K562 (cell line): ENCODE measurements at regions not wholly inside any gene's neighbourhood (a gene's known extent, or its start where the extent isn't known, plus 50 kb on each side); places are given as distances from the start of the nearest gene placed in this dataset.

Source experiments
- ATAC-seq: fragments of 200-7000 bp; cut with Tn5 transposase; 3 replicates; pipeline ENCODE4 v1.9.1; 2020; ENCODE audit warnings: moderate library complexity
- BruUV-seq: library from RNA; stranded (reverse); fragments of 400-500 nt; replicated peaks from 2 replicates; lab custom pipeline; 2021; lab: Mats Ljungman, UMichigan
- CTCF ChIA-PET: fragments of 300-600 bp; formaldehyde crosslinking; extraction: SDS; loops from one replicate; lab custom pipeline; 2021; ENCODE audit warnings: low intra/inter-chr PET ratio; lab: Yijun Ruan, JAX
- POLR2A ChIA-PET: fragments of 300-600, 350-650 bp; sonication (Branson Sonifier 250); formaldehyde crosslinking; extraction: SDS; loops from one replicate; lab custom pipeline; 2021; ENCODE audit warnings: antibody characterized with exemption, inconsistent platforms; lab: Yijun Ruan, JAX
- DNase-seq, 4 experiments: peaks; one replicate each; pipeline versions ENCODE4 v3.0.0 to v3.0.0-alpha.2; 2011 to 2018; ENCODE audit warnings: low spot score in 3 of 4, mixed read lengths in 3 of 4; ENCODE audit errors: extremely low read depth in 1 of 4
- FAIRE-seq: peaks from 2 replicates; lab custom pipeline; 2011; peaks lifted over from hg19 to GRCh38; lab: Jason Lieb, UNC
- H2AFZ ChIP-seq: 2 replicates; pipeline ENCODE4 v1.6.0; 2011; ENCODE audit warnings: low read depth, low read length, control low read depth, inconsistent platforms
- H3K27ac ChIP-seq: fragments of 200-600 bp; 3 replicates; pipeline ENCODE4 v1.8.0; 2011; ENCODE audit warnings: low read depth, mild to moderate bottlenecking, control low read depth, inconsistent platforms, low read length, moderate library complexity, mixed read lengths; ENCODE audit errors: extremely low read depth
- H3K27me3 ChIP-seq, 2 experiments: fragments of 300-600 bp in 1 of 2; 2 replicates in 1 of 2; 3 replicates in 1 of 2; pipeline versions ENCODE4 v1.6.0 to v1.8.0; 2011; ENCODE audit warnings: inconsistent platforms in 2 of 2, low read length in 2 of 2, mild to moderate bottlenecking in 1 of 2, mixed read lengths in 1 of 2, moderate library complexity in 1 of 2; ENCODE audit not compliant: control insufficient read depth in 2 of 2, insufficient read depth in 2 of 2
- H3K36me3 ChIP-seq: fragments of 300-600 bp; 3 replicates; pipeline ENCODE4 v1.8.0; 2011; ENCODE audit warnings: mild to moderate bottlenecking, low read length, inconsistent platforms; ENCODE audit not compliant: control insufficient read depth, insufficient read depth
- H3K4me1 ChIP-seq, 2 experiments: fragments of 200-600 bp in 1 of 2; replicated peaks in 1 of 2; 2 replicates in 1 of 2; 3 replicates in 1 of 2; pipeline versions ENCODE4 v1.5.1 to v1.8.0; 2011; ENCODE audit warnings: inconsistent platforms in 2 of 2, low read length in 2 of 2, mild to moderate bottlenecking in 1 of 2, mixed read lengths in 1 of 2, moderate library complexity in 1 of 2; ENCODE audit not compliant: control insufficient read depth in 2 of 2, insufficient read depth in 2 of 2
- H3K4me2 ChIP-seq: 2 replicates; pipeline ENCODE4 v1.6.1; 2011; ENCODE audit warnings: low read length, control low read depth, inconsistent platforms, mixed read lengths; ENCODE audit not compliant: insufficient read depth
- H3K4me3 ChIP-seq: fragments of 200-600 bp; sonication (generic), shearing (Covaris generic); 2 replicates; pipeline ENCODE4 v1.5.1; 2016; ENCODE audit warnings: control low read depth, inconsistent platforms
- H3K79me2 ChIP-seq: fragments of 200-600 bp; 3 replicates; pipeline ENCODE4 v1.8.0; 2011; ENCODE audit warnings: low read length, inconsistent platforms; ENCODE audit not compliant: control insufficient read depth, insufficient read depth
- H3K9ac ChIP-seq, 2 experiments: 2 replicates each; pipeline versions ENCODE4 v1.6.0 to v1.6.1; 2011; ENCODE audit warnings: low read depth in 2 of 2, low read length in 2 of 2, control low read depth in 1 of 2, inconsistent platforms in 1 of 2, mild to moderate bottlenecking in 1 of 2, mixed read lengths in 1 of 2; ENCODE audit not compliant: insufficient read depth in 1 of 2
- H3K9me1 ChIP-seq: one replicate; pipeline ENCODE4 v1.6.0; 2011; ENCODE audit warnings: inconsistent platforms, mild to moderate bottlenecking, low read length, moderate library complexity; ENCODE audit not compliant: control insufficient read depth, insufficient read depth
- H3K9me3 ChIP-seq: replicated peaks from 2 replicates; pipeline ENCODE4 v1.5.1; 2011; ENCODE audit warnings: low read depth, low read length, inconsistent platforms; ENCODE audit not compliant: control insufficient read depth, insufficient read depth
- H4K20me1 ChIP-seq: replicated peaks from 2 replicates; pipeline ENCODE4 v1.6.1; 2011; ENCODE audit warnings: low read length, inconsistent platforms, mixed read lengths; ENCODE audit not compliant: control insufficient read depth, insufficient read depth
- CCNT2 ChIP-seq: IDR thresholded peaks from 2 replicates; pipeline ENCODE4 v1.6.1; 2011; ENCODE audit warnings: borderline replicate concordance, low read depth, mild to moderate bottlenecking, moderate library complexity, mixed read lengths, low read length; ENCODE audit not compliant: insufficient read length; ENCODE audit errors: extremely low read depth
- COPS2 ChIP-seq: fragments of 450-650 bp; conservative IDR thresholded peaks from 2 replicates; pipeline ENCODE4 v1.6.1; 2016; ENCODE audit warnings: mild to moderate bottlenecking, moderate library complexity
- DIDO1 ChIP-seq: fragments of 450-650 bp; IDR thresholded peaks from 2 replicates; pipeline ENCODE4 v1.6.1; 2016; ENCODE audit warnings: low read depth, missing biosample characterization, missing genetic modification characterization
- ETV5 ChIP-seq: sonication (generic); formaldehyde crosslinking; IDR thresholded peaks from 2 replicates; pipeline ENCODE4 v1.4.0; 2020; ENCODE audit warnings: low read depth, mild to moderate bottlenecking, missing genetic modification reagents
- HSF4 ChIP-seq: fragments of 250-450 bp; sonication (Bioruptor Pico); IDR thresholded peaks from 2 replicates; pipeline ENCODE4 v2.1.2; 2022; ENCODE audit warnings: mild to moderate bottlenecking, moderate library complexity, borderline replicate concordance
- ILF3 ChIP-seq: fragments of 450-650 bp; IDR thresholded peaks from 2 replicates; pipeline ENCODE4 v1.6.1; 2018; ENCODE audit warnings: antibody characterized with exemption, mild to moderate bottlenecking, moderate library complexity, borderline replicate concordance
- MCM3 ChIP-seq: fragments of 450-650 bp; IDR thresholded peaks from 2 replicates; pipeline ENCODE4 v1.6.1; 2016
- PHB2 ChIP-seq: fragments of 450-650 bp; IDR thresholded peaks from 2 replicates; pipeline ENCODE4 v1.6.1; 2017; ENCODE audit warnings: low read depth
- SETDB1 ChIP-seq: IDR thresholded peaks from one replicate; pipeline ENCODE4 v1.6.1; 2012; ENCODE audit warnings: low read length, control low read depth, inconsistent platforms
- SMAD1 ChIP-seq: fragments of 150-350 bp; IDR thresholded peaks from 2 replicates; pipeline ENCODE4 v1.6.1; 2014; ENCODE audit warnings: low read length, low read depth; ENCODE audit not compliant: partially characterized antibody
- STAG1 ChIP-seq: sonication (generic); formaldehyde crosslinking; IDR thresholded peaks from 2 replicates; pipeline ENCODE4 v1.5.0; 2020; ENCODE audit warnings: missing genetic modification reagents, borderline replicate concordance
- TARDBP ChIP-seq: fragments of 450-650 bp; IDR thresholded peaks from 2 replicates; pipeline ENCODE4 v1.6.1; 2016
- ZBTB17 ChIP-seq: fragments of 450-650 bp; formaldehyde crosslinking; IDR thresholded peaks from 2 replicates; pipeline ENCODE4 v1.4.0; 2020; ENCODE audit warnings: mild to moderate bottlenecking
- ZNF444 ChIP-seq: fragments of 250-450 bp; sonication (Bioruptor Pico); IDR thresholded peaks from 2 replicates; pipeline ENCODE4 v1.4.0; 2020; ENCODE audit warnings: mild to moderate bottlenecking, moderate library complexity
- WGBS: fragments of 100-300 bp; shearing (Covaris generic); methylation state at CpG from one replicate; pipeline ENCODE4 v1.1.6; 2016; ENCODE audit warnings: low coverage, mixed read lengths; ENCODE audit not compliant: insufficient coverage; ENCODE audit errors: missing lambda C conversion rate; 5-methylcytosine and 5-hydroxymethylcytosine counted together
- in situ Hi-C: fragments of 300-500 bp; cut with MboI; formaldehyde crosslinking; loops from 4 replicates; pipeline ENCODE4 v1.15.0; 2018; ENCODE audit warnings: inconsistent platforms, mixed read lengths
- intact Hi-C: fragments of 100-400 bp; cut with micrococcal nuclease; formaldehyde crosslinking; loops from 2 replicates; pipeline ENCODE4 v1.14.2; 2022

- H3K79me2 ChIP-seq = no peaks in the 10 kb centered on the region
- no peaks in the 10 kb centered on the region for H3K9me3 ChIP-seq
- peaks cover 4 to 9% of the 10 kb centered on the region in 2 experiments; a peak in 3 of 5 replicates for H3K4me1 ChIP-seq
- ChIA-PET POLR2A (no interaction called here), CTCF (interaction anchor here (0.6 to 1.9 kb wide), 3 partner anchors 23 to 235 kb away, joined by 4 to 12 read pairs (median 5); no protein-coding TSS in a partner anchor)
- H3K36me3 ChIP-seq = no peaks in the 10 kb centered on the region
- H4K20me1 ChIP-seq = no peaks in the 10 kb centered on the region
- no peak overlapping the region for H3K27ac ChIP-seq
- WGBS = 50% methylated on average over 3 of the region's 7 CpGs
- FAIRE-seq (no peak), ATAC-seq (no peak), DNase-seq (no peak)
- intact Hi-C loops = no loop called here
- no peak overlapping the region for H3K4me2 ChIP-seq
- H3K4me3 ChIP-seq = no peak overlapping the region
- H3K9me1 ChIP-seq = no peaks in the 10 kb centered on the region
- H3K27me3 ChIP-seq = 0 out of 5 replicates have a peak, but pooled peaks cover 0 to 2% of the 10 kb centered on the region in 2 experiments
- no peak overlapping the region for H2AFZ ChIP-seq
- in situ Hi-C loops = no loop called here
- TF ChIP-seq HSF4 (CRISPR knock-in tag) (no peak), ILF3 (no peak), TARDBP (no peak), ZBTB17 (no peak)
- H3K9ac ChIP-seq = no peak overlapping the region
- BruUV-seq = no TSS peak
Observed at GRCh38 chr13:97109256-97109655, 112.9 kb upstream of the MBNL2 start.

- Histone ChIP-seq H3K27me3 (0 out of 5 replicates have a peak, but pooled peaks cover 0 to 6% of the 10 kb centered on the region in 2 experiments), H3K36me3 (no peaks in the 10 kb centered on the region), H3K79me2 (no peaks in the 10 kb centered on the region), H3K9me3 (no peaks in the 10 kb centered on the region), H3K9me1 (no peaks in the 10 kb centered on the region), H3K9ac (peak overlapping the region in 1 of 2 experiments; percentile 55; a peak in 2 of 4 replicates), H3K4me1 (peaks cover 4 to 9% of the 10 kb centered on the region in 2 experiments; a peak in 3 of 5 replicates), H3K27ac (no peak overlapping the region), H4K20me1 (no peaks in the 10 kb centered on the region), H3K4me3 (no peak overlapping the region), H2AFZ (peak overlapping the region; percentile 64), H3K4me2 (peak overlapping the region; percentile 24)
- FAIRE-seq (peak; percentile 67), ATAC-seq (peak; percentile 99), DNase-seq (peak; percentile 80 to 83 (median 80))
- CTCF ChIA-PET = interaction anchor here (0.6 to 1.9 kb wide), 5 partner anchors 22 to 414 kb away, joined by 3 to 12 read pairs (median 5); no protein-coding TSS in a partner anchor
- 5% methylated on average over 32 of the region's 34 CpGs for WGBS
- BruUV-seq = no TSS peak
- intact Hi-C loops = loop anchor here (1.0 to 5.0 kb wide), 5 partner anchors 102 to 467 kb away; no protein-coding TSS in a partner anchor
- in situ Hi-C loops = loop anchor here (10.0 kb wide), 1 partner anchor 245 kb away; no protein-coding TSS in a partner anchor
- POLR2A ChIA-PET = interaction anchor here (1.4 kb wide), 1 partner anchor 114 kb away, joined by 7 read pairs; no protein-coding TSS in a partner anchor
- TF ChIP-seq SMAD1 (peak; percentile 85), DIDO1 (tag) (no peak), SETDB1 (no peak), ZNF444 (no peak), CCNT2 (peak; percentile 39), ETV5 (CRISPR knock-in tag) (peak; percentile 72; the same call in 1 of the 2 replicates), PHB2 (no peak), MCM3 (no peak), STAG1 (peak; percentile 80; the same call in 1 of the 2 replicates), COPS2 (no peak)
Observed at GRCh38 chr13:97109841-97110492, 112.2 kb upstream of the MBNL2 start.
